Activated T-cell treated with anti-CD3 and anti-CD28 coated beads, Interleukin-2, amount 50 U/mL, for 72 hours (primary cell): ENCODE measurements at regions not wholly inside any gene's neighbourhood (a gene's known extent, or its start where the extent isn't known, plus 50 kb on each side); places are given as distances from the start of the nearest gene placed in this dataset.
"Not testable (repeated sequence)": the region's sequence is repeated elsewhere in the genome, so short reads cannot be mapped to it uniquely, and the experiment has no call there.

Experiments
- ATAC-seq, 2 donors: fragments of 150-1000 bp; cut with Tn5 transposase; replicated peaks in 1 of 2; 2 replicates each; pipeline ENCODE4 v1.10.0; 2021; ENCODE audit warnings: moderate library complexity in 2 of 2, mild to moderate bottlenecking in 1 of 2
- DNase-seq, 2 donors: peaks; one replicate each; pipeline ENCODE4 v3.0.0; 2021 to 2022; ENCODE audit warnings: mixed read lengths in 1 of 2
- H3K27ac Mint-ChIP-seq: one replicate; pipeline ENCODE4 v1.8.0; 2022; ENCODE audit warnings: mild to moderate bottlenecking, moderate library complexity, mixed read lengths
- H3K27me3 Mint-ChIP-seq: one replicate; pipeline ENCODE4 v1.8.0; 2022; ENCODE audit warnings: low read depth, mixed read lengths
- H3K36me3 Mint-ChIP-seq, 2 donors: one replicate each; pipeline ENCODE4 v1.8.0; 2022; ENCODE audit warnings: mixed read lengths in 2 of 2, mild to moderate bottlenecking in 1 of 2; ENCODE audit not compliant: insufficient read depth in 2 of 2
- H3K4me1 Mint-ChIP-seq: one replicate; pipeline ENCODE4 v1.8.0; 2022; ENCODE audit warnings: low read depth, mixed read lengths
- H3K4me3 Mint-ChIP-seq, 2 donors: one replicate each; pipeline ENCODE4 v1.8.0; 2022; ENCODE audit warnings: mild to moderate bottlenecking in 2 of 2, mixed read lengths in 2 of 2, moderate library complexity in 2 of 2
- H3K9me3 Mint-ChIP-seq, 2 donors: one replicate each; pipeline ENCODE4 v1.8.0; 2022; ENCODE audit warnings: mixed read lengths in 2 of 2

DNA sequence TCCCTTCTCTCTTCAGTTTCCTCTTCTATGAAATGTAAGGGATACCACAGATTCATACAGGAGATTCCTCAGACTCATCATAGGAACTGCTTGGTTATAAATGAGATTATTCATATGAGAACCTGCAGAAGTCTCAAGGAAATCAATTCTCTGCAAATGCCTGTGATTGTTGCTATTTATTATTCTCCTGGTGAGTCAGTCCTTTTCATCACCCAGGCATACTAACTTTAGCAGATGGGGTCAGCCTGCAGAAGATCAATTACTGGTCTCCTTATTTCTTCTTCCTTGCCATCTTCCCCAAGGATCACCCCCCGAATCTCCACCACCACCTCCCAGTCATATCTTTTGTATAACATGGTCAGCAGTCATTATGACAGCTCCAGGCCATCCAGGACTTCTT, 53.8 kb upstream of the DCP1A start:
- peaks cover 46% of the 10 kb centered on the region for H3K27me3 Mint-ChIP-seq
- DNase-seq, result no peak
- H3K36me3 Mint-ChIP-seq, result no peaks in the 10 kb centered on the region
- H3K4me1 Mint-ChIP-seq, result no peaks in the 10 kb centered on the region
- no peak overlapping the region for H3K27ac Mint-ChIP-seq
- H3K9me3 Mint-ChIP-seq, result peaks cover 0 to 2% of the 10 kb centered on the region in 2 donors
- no peak overlapping the region for H3K4me3 Mint-ChIP-seq
- ATAC-seq, result no peak

DNA sequence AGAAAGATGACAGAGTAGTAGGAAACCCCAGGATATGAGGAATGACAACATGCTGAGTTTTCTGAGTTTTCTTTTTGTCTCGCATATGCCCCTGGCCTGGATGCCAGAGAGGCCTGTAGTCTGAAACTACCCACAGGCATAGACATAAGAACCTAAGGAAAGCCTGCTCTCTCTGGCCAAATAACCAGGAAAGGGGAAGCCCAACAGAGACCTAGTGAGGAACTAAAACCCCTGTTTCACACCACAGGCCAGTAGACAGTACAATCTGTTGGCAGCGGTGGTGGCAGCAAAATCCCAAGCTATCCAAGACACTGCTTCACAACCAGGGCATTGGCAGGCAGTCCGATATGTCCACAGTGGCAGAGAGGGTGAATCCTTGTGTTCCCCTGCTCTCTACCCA, 55.0 kb upstream of the DCP1A start:
- Mint-ChIP-seq H3K36me3 (no peaks in the 10 kb centered on the region), H3K27me3 (peaks cover 49% of the 10 kb centered on the region), H3K4me1 (peaks cover 8% of the 10 kb centered on the region), H3K27ac (no peak overlapping the region), H3K9me3 (peaks cover 0 to 2% of the 10 kb centered on the region in 2 donors), H3K4me3 (no peak overlapping the region)
- ATAC-seq (no peak), DNase-seq (no peak)

DNA sequence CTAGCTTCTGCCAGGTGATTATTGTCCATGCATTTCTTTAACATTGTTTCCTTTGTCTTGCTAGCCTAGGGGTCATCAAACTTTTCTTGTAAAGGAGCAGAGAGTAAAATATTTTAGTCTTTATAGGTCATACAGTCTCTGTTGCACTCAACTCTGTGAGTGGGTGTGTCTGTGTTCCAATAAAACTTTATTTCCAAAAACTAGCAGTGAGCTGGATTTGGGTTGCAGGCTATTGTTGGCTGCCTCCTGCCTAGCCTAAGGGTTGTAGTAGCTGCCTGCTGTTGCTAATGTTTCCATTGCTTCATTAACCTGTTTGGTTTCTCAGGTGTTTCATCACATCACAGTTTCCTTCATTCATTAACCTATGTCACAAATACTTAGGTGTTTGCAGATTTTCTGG, 64.0 kb upstream of the DCP1A start:
- no peak for ATAC-seq
- H3K4me3 Mint-ChIP-seq, result no peak overlapping the region
- peaks cover 7 to 15% of the 10 kb centered on the region in 2 donors for H3K36me3 Mint-ChIP-seq
- peaks cover 11% of the 10 kb centered on the region for H3K4me1 Mint-ChIP-seq
- H3K27ac Mint-ChIP-seq, result no peak overlapping the region
- DNase-seq, result no peak
- H3K27me3 Mint-ChIP-seq, result peaks cover 27% of the 10 kb centered on the region
- H3K9me3 Mint-ChIP-seq, result peaks cover 10% of the 10 kb centered on the region in 2 donors

DNA sequence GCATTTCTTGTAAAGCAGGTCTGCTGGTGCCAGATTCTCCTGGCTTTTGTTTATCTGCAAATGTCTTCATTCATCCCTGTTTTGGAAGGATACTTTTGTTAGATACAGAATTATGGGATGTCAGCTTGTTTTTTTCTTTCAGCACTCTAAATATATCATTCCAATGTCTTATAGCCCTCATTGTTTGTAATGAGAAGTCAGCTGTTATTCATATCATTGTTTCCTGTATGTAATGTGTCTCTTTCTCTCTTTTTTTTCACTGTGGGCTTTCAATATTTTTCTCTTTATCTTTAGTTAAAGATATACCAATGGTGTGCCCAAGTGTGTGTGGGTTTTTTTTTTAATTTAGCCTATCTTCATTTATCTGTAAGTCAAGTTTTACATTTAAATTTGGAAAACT, 65.6 kb upstream of the DCP1A start:
- H3K27me3 Mint-ChIP-seq, result peaks cover 25% of the 10 kb centered on the region
- DNase-seq (no peak), ATAC-seq (no peak)
- H3K4me1 Mint-ChIP-seq, result no peaks in the 10 kb centered on the region
- H3K4me3 Mint-ChIP-seq, result no peak overlapping the region
- peaks cover 7 to 15% of the 10 kb centered on the region in 2 donors for H3K36me3 Mint-ChIP-seq
- no peak overlapping the region for H3K27ac Mint-ChIP-seq
- H3K9me3 Mint-ChIP-seq, result peaks cover 10% of the 10 kb centered on the region in 2 donors

DNA sequence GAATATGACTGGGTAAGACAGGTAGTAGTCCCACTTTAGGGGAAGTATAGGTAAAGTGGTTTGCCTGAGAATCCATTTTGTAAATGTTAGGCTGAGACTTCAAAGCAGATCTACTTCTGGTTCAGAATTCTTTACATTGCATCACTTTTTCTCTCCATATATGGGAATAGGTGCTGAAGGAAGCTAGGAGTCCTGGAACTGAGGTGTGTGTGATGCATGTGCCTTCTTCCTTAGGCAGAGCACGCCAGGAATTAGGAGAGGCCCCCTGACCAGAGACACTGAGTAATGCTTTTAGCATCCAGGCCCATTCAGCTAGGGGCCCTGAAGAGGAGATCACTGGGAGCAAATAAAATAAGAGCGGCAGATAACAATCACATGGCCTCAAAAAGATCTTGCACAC, 69.2 kb upstream of the DCP1A start:
- ATAC-seq (no peak), DNase-seq (no peak)
- Mint-ChIP-seq H3K9me3 (peaks cover 8 to 10% of the 10 kb centered on the region in 2 donors), H3K27me3 (peaks cover 6% of the 10 kb centered on the region), H3K36me3 (peaks cover 7 to 15% of the 10 kb centered on the region in 2 donors), H3K27ac (no peak overlapping the region), H3K4me1 (no peaks in the 10 kb centered on the region), H3K4me3 (no peak overlapping the region)

DNA sequence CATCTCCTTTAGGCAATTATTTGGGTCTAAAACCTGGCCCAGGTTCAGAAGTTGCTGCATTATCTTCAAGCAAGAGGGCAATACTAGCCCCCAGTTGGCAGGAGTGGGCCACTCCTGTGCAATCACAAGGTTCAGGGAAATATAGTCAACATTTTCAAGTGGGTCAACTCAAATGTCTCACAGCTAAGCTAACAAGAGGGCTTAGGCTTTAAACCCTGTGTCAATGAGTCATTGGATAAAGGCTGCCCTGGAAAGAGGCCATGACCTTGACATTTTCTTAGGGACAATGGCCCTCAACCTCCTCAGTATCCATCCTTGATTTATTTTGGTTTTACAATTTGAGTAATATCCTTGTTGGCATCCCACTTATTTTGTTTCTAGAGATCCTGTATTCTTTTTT, 73.5 kb upstream of the DCP1A start:
- H3K9me3 Mint-ChIP-seq, result peaks cover 0 to 2% of the 10 kb centered on the region in 2 donors
- H3K27ac Mint-ChIP-seq, result peak overlapping the region; percentile 73
- no peak for DNase-seq
- no peaks in the 10 kb centered on the region for H3K36me3 Mint-ChIP-seq
- H3K4me1 Mint-ChIP-seq, result no peaks in the 10 kb centered on the region
- peaks cover 17% of the 10 kb centered on the region for H3K27me3 Mint-ChIP-seq
- no peak overlapping the region for H3K4me3 Mint-ChIP-seq
- no peak for ATAC-seq

DNA sequence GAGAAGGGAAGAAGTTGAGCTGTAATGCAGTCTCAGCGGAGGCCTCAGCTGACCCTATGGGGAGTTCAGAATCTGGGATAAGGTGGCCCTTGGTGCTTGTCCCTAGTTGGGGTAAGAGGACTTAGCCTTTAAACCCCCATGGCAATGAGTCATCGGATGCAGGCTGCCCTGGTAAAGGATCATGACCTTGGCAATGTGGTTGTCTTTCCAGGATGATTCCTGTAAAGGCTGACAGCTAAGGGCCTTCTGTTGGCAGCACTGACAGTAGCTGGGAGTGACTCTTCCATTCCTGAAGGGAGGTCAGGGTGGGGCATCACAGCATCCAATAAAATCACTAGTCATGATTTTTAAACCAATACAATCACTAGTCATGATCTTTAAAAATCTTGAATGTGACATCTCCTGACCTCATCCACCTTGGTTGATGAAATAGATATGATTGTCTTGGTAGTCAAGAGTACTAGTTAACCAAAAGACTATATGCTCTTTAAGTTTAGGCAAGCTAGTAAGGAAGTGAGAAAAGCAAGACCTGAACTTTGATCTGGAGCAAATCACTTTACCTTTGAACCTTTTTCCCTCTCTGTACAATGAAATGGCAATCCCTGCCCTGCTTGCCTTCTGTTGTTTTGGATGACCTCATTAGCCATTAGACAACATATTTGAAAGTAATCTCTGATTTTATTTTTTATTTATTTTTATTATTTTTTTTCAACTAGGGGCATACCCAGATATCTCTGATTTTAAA, 71.3 kb upstream of the CACNA1D start:
- ATAC-seq, result no peak
- peaks cover 0 to 2% of the 10 kb centered on the region in 2 donors for H3K9me3 Mint-ChIP-seq
- H3K27ac Mint-ChIP-seq, result no peak overlapping the region

DNA sequence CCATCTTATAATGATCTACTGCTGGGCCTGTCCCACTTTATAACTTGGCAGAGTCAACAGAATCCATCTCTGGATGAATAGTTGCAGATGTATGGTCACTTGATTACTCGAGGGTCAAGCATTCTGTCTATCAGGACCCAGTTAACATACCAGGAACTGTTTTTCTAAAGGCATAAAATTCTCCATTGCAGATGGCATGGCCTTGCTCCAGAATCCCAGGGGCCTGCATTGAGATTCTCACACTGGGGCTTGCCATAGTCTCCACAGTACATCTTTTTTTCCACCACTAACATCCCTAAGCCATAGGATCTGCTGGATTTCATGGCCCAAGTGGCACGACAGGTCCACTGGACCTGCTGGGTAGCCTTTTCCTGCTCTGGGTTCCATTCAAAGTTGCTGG, 68.5 kb upstream of the CACNA1D start:
- DNase-seq, result no peak
- Mint-ChIP-seq H3K36me3 (no peaks in the 10 kb centered on the region), H3K4me1 (no peaks in the 10 kb centered on the region), H3K27me3 (peaks cover 31% of the 10 kb centered on the region), H3K9me3 (peaks cover 0 to 2% of the 10 kb centered on the region in 2 donors), H3K27ac (no peak overlapping the region), H3K4me3 (no peak overlapping the region)
- ATAC-seq, result no peak

More for the DNA sequence above, 71.3 kb upstream of the CACNA1D start:
- no peak overlapping the region for H3K4me3 Mint-ChIP-seq
- H3K27me3 Mint-ChIP-seq, result peaks cover 11% of the 10 kb centered on the region
- no peaks in the 10 kb centered on the region for H3K36me3 Mint-ChIP-seq
- no peak for DNase-seq
- H3K4me1 Mint-ChIP-seq, result no peaks in the 10 kb centered on the region

DNA sequence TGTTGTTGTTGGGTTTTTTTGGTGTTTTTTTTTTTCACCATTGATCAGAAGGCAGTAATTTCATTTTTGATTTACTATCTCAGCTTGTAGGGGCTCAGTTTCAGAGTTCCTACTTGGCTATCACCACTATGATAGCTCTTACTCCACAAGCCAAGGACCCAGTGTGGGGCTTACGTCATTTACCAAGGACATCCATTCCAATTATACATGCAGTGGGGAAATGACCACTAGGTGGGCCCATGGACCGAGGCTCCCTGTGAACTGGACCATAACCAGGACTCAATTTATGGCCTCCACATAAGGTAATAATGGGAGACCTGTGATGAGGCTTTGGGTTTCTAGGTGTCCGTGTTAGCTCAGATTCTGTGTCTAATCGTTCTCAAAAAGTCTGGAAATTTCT, 67.5 kb upstream of the CACNA1D start:
- Mint-ChIP-seq H3K27ac (no peak overlapping the region), H3K4me1 (no peaks in the 10 kb centered on the region), H3K9me3 (peaks cover 0 to 2% of the 10 kb centered on the region in 2 donors), H3K4me3 (no peak overlapping the region), H3K36me3 (no peaks in the 10 kb centered on the region), H3K27me3 (peaks cover 32% of the 10 kb centered on the region)
- no peak for ATAC-seq
- no peak for DNase-seq

DNA sequence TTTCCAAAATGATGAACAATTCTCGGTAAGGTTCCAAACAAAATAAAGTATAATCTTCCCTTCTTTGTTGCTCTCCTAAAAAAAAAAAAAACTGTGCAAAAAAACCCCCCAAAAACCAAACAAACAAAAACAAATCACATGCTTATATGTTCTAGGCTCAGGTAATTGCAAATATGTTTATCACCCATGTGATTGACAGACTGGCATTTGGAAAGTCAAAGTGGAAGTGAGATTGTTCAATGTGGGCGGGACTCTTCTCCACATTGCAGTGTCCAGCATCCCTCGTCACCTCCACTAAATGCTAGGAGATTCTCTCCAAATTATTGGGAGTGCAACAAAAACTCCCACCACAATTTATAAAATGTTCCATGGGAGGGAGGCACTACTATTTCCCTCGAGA, 57.6 kb upstream of the CACNA1D start:
- Mint-ChIP-seq H3K9me3 (no peaks in the 10 kb centered on the region), H3K4me1 (no peaks in the 10 kb centered on the region), H3K36me3 (no peaks in the 10 kb centered on the region), H3K27ac (no peak overlapping the region), H3K27me3 (peaks cover 39% of the 10 kb centered on the region), H3K4me3 (no peak overlapping the region)
- ATAC-seq (no peak), DNase-seq (no peak)

- not testable (repeated sequence) for H3K4me3 Mint-ChIP-seq, DNase-seq, H3K36me3 Mint-ChIP-seq, H3K4me1 Mint-ChIP-seq, H3K27ac Mint-ChIP-seq, ATAC-seq, H3K9me3 Mint-ChIP-seq
- peaks cover 46% of the 10 kb centered on the region for H3K27me3 Mint-ChIP-seq
Observed at GRCh38 chr3:53442863-53443262, 51.5 kb upstream of the CACNA1D start.
